ENCODE measurements at regions not wholly inside any gene's neighbourhood (a gene's known extent, or its start where the extent isn't known, plus 50 kb on each side); places are given as distances from the start of the nearest gene placed in this dataset.
"Not testable (repeated sequence)": the region's sequence is repeated elsewhere in the genome, so short reads cannot be mapped to it uniquely, and the experiment has no call there.

DNA sequence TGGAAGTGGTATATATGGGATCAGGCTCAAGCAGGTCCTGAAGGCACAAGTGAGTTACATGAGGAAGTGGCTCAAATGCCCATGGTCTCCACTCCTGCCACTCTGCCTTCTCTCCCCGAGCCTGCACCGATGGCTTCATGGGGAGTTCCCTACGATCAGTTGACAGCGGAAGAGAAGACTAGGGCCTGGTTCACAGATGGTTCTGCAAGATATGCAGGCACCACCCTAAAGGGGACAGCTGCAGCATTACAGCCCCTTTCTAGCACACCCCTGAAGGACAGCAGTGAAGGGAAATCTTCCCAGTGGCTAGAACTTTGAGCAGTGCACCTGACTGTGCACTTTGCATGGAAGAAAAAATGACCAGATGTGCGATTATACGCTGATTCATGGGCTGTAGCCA lies 95.3 kb downstream of the HOXA1 start:
- Histone ChIP-seq H3K36me3 (no peaks in the 10 kb centered on the region), H3K4me1 (no peaks in the 10 kb centered on the region), H3K27me3 (no peaks in the 10 kb centered on the region), H3K27ac (no peak overlapping the region), H3K9me3 (no peaks in the 10 kb centered on the region), H3K4me3 (no peak overlapping the region)
- DNase-seq (ENCODE audit: extremely low spot score in 2 of 2): no peak
- intact Hi-C loops (cut with DNase I): no loop called here
- TF ChIP-seq, protein P1, sequence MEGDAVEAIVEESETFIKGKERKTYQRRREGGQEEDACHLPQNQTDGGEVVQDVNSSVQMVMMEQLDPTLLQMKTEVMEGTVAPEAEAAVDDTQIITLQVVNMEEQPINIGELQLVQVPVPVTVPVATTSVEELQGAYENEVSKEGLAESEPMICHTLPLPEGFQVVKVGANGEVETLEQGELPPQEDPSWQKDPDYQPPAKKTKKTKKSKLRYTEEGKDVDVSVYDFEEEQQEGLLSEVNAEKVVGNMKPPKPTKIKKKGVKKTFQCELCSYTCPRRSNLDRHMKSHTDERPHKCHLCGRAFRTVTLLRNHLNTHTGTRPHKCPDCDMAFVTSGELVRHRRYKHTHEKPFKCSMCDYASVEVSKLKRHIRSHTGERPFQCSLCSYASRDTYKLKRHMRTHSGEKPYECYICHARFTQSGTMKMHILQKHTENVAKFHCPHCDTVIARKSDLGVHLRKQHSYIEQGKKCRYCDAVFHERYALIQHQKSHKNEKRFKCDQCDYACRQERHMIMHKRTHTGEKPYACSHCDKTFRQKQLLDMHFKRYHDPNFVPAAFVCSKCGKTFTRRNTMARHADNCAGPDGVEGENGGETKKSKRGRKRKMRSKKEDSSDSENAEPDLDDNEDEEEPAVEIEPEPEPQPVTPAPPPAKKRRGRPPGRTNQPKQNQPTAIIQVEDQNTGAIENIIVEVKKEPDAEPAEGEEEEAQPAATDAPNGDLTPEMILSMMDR (IDR thresholded peaks at IDR 0.05): no peak
- TF ChIP-seq POLR2AphosphoS5 (IDR thresholded peaks at IDR 0.05; ENCODE audit: insufficient read depth in 1 of 2, low read depth in 1 of 2) (no peak), POLR2A (IDR thresholded peaks at IDR 0.05) (no peak)

DNA sequence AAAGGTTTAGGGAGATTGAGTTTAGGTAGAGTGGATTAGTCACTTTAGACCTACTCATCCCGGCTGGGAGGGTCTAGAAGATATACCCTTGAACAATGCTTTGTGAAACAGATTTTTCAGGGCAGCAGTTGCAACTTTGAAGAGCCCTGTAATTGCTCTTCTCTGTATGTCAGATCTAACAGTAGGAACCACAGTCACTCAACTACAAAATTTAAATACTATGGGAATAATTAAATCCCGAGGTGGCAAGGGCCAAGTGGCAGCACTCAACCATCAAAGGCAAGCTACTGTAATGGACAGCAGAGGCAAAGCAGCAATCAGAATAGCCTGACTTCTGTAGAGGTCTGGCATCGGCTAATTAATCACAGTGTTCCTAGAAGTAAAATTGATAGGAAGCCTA lies 97.5 kb downstream of the HOXA1 start:
- DNase-seq (ENCODE audit: extremely low spot score in 2 of 2); intact Hi-C loops (cut with DNase I); H3K36me3 ChIP-seq; H3K4me3 ChIP-seq; H3K4me1 ChIP-seq; H3K27me3 ChIP-seq; H3K27ac ChIP-seq; H3K9me3 ChIP-seq: not testable (repeated sequence)

DNA sequence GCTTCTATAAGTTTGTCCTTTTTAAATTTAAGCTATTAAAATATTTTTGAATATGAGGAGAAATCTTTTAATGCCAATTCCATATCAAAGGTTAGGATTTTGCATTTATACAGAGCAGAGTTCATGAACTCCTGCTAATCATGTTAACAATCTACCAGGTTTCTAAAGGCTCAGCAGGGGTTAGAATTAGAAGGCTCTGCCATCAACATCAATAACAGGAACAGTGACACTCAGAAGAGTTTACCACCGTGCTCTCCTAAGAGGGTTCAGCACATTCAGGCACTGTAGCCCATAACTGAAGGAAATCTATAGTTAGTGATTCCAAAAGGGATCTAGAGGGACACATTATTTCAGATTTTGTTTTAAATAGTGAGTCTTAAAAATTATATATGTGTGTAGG lies 100.1 kb downstream of the HOXA1 start:
- Histone ChIP-seq H3K4me1 (no peaks in the 10 kb centered on the region), H3K4me3 (no peak overlapping the region), H3K9me3 (no peaks in the 10 kb centered on the region), H3K27ac (no peak overlapping the region), H3K27me3 (no peaks in the 10 kb centered on the region), H3K36me3 (no peaks in the 10 kb centered on the region)
- TF ChIP-seq POLR2AphosphoS5 (IDR thresholded peaks at IDR 0.05; ENCODE audit: insufficient read depth in 1 of 2, low read depth in 1 of 2): no peak
- TF ChIP-seq, protein P1 (IDR thresholded peaks at IDR 0.05): no peak
- TF ChIP-seq POLR2A (IDR thresholded peaks at IDR 0.05): no peak
- no peak for DNase-seq (ENCODE audit: extremely low spot score in 2 of 2)
- intact Hi-C loops (cut with DNase I): no loop called here

DNA sequence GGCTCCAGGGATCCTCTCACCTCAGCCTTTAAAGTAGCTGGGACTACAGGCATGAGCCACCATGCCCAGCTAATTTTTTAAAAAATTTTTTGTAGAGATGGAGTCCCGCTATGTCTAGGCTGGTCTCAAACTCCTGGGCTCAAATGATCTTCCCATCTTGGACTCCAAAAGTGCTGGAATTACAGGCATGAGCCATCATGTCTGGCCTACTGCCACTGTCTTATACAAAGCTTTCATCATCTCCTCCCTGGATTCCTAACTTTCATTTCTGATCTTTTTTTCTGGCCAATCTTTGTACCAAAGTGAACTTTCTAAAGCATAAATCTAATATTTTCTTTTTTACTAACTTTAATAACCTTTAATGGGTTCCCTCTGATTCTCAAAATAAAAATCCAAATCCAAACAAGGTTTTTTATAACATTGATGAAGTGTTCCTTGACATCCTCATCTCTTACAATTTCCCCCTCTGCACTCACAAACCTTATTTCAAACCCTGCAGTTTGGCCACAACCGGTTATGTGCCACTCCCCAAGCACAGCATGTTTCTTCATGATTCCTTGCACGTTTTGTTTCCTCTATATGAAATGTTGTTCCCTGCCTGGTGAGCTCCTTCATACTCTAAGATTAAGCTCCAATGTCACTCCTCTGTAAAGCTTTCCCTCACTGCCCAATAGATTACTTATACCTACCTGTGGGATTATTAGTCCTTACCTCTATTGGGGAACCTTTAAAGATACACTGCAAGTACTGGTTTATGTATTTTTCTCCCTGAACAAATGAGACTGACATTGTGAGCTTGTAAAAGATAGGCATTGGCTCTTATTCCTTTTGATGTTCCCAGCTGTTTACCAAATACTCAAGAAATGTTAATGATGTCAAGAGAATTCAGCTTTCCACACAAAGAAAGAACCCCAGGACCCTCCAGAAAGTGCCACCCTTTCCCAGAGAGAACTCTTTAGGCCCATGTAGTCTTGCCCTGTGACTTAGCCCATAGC lies 101.7 kb downstream of the HOXA1 start:
- TF ChIP-seq, protein P1 (IDR thresholded peaks at IDR 0.05): no peak
- peak in 1 of 2 donors; percentile 38 for TF ChIP-seq POLR2AphosphoS5 (IDR thresholded peaks at IDR 0.05; ENCODE audit: insufficient read depth in 1 of 2, low read depth in 1 of 2)
- Histone ChIP-seq H3K9me3 (no peaks in the 10 kb centered on the region), H3K36me3 (no peaks in the 10 kb centered on the region), H3K27me3 (no peaks in the 10 kb centered on the region), H3K4me3 (no peak overlapping the region), H3K27ac (no peak overlapping the region), H3K4me1 (no peaks in the 10 kb centered on the region)
- no peak for DNase-seq (ENCODE audit: extremely low spot score in 2 of 2)
- intact Hi-C loops (cut with DNase I): no loop called here

DNA sequence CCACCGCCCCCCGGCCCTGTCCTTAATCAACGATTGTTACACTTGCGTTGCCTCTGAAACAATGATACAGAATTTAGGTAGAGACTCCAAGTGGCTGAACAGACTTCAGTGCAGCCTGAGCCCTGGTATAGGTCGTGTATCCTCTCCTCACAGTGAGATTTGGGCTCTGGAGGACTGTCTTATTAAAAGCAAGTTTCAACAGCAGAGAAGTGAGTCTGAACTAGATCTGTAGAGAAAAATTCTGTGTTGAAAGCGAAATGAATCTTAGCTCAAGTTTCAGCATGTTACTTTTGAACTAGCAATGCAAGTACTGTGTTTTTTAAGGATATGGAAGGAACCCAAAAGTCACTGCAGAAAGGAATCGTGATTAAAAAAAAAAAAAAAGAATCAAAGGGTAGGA lies 103.1 kb downstream of the HOXA1 start:
- intact Hi-C loops (cut with DNase I): no loop called here
- no peak overlapping the region for H3K27ac ChIP-seq
- H3K36me3 ChIP-seq: no peaks in the 10 kb centered on the region
- H3K27me3 ChIP-seq: no peaks in the 10 kb centered on the region
- TF ChIP-seq, protein P1 (IDR thresholded peaks at IDR 0.05): no peak
- TF ChIP-seq POLR2AphosphoS5 (IDR thresholded peaks at IDR 0.05; ENCODE audit: insufficient read depth in 1 of 2, low read depth in 1 of 2): peak in 1 of 2 donors; percentile 7
- no peak for TF ChIP-seq POLR2A (IDR thresholded peaks at IDR 0.05)
- H3K9me3 ChIP-seq: no peaks in the 10 kb centered on the region
- no peak for DNase-seq (ENCODE audit: extremely low spot score in 2 of 2)
- no peak overlapping the region for H3K4me3 ChIP-seq
- H3K4me1 ChIP-seq: no peaks in the 10 kb centered on the region
